HL-60 (cell line): ENCODE measurements at regions not wholly inside any gene's neighbourhood (a gene's known extent, or its start where the extent isn't known, plus 50 kb on each side); places are given as distances from the start of the nearest gene placed in this dataset.

Source experiments
- DNase-seq, 2 experiments: peaks; one replicate each; pipeline ENCODE4 v3.0.0-alpha.2; 2010 to 2020; ENCODE audit warnings: low read depth in 1 of 2, low spot score in 1 of 2
- H3K27ac ChIP-seq: fragments of 250-450 bp; sonication (Bioruptor Pico); replicated peaks from 2 replicates; pipeline ENCODE4 v1.5.1; 2020; ENCODE audit warnings: mild to moderate bottlenecking, moderate library complexity
- H3K27me3 ChIP-seq: fragments of 250-450 bp; sonication (Bioruptor Pico); 2 replicates; pipeline ENCODE4 v1.5.1; 2021; ENCODE audit warnings: mild to moderate bottlenecking, moderate library complexity; ENCODE audit not compliant: insufficient read depth, poor library complexity, severe bottlenecking
- H3K4me3 ChIP-seq: replicated peaks from 2 replicates; pipeline ENCODE4 v1.5.1; 2011; ENCODE audit warnings: mild to moderate bottlenecking, control low read depth, low read length; ENCODE audit not compliant: insufficient read depth
- GABPA ChIP-seq: IDR thresholded peaks from 2 replicates; pipeline ENCODE4 v1.6.1; 2012; ENCODE audit warnings: low read depth
- POLR2AphosphoS5 ChIP-seq: IDR thresholded peaks from 2 replicates; pipeline ENCODE4 v1.6.1; 2012; ENCODE audit warnings: low read depth
- SPI1 ChIP-seq: IDR thresholded peaks from 2 replicates; pipeline ENCODE4 v1.6.1; 2012; ENCODE audit warnings: low read depth, mild to moderate bottlenecking, borderline replicate concordance
- TF ChIP-seq, protein P1 (sequence below): IDR thresholded peaks from 2 replicates; pipeline ENCODE4 v1.6.1; 2012; ENCODE audit warnings: low read depth; ENCODE audit not compliant: insufficient replicate concordance
- TF ChIP-seq, protein P2 (sequence below): IDR thresholded peaks from one replicate; pipeline ENCODE4 v1.5.1; 2011; ENCODE audit warnings: low read length, control low read depth, inconsistent platforms; ENCODE audit not compliant: insufficient read depth

DNA sequence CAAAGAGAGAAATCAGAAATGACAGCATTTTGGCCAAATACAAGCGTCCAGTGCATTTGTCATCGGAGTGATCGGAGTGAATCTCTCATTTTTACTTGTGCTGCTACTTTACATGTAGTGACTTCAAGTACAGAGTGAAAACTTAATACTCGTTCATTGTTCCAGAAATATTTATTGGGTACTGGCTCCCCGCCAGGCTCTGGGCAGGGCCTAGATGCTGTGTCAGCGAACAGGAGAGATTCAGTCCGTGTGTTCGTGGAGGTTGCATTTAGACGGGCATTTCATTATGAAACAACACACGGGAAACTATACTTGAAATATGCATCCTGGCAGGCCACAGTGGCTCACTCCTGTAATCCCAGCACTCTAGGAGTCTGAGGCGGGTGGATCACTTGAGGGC is 727.2 kb upstream of the RBFOX1 start:
- Histone ChIP-seq H3K27ac (no peak overlapping the region), H3K27me3 (no peaks in the 10 kb centered on the region), H3K4me3 (no peak overlapping the region)
- DNase-seq = no peak
- TF ChIP-seq, protein P1, sequence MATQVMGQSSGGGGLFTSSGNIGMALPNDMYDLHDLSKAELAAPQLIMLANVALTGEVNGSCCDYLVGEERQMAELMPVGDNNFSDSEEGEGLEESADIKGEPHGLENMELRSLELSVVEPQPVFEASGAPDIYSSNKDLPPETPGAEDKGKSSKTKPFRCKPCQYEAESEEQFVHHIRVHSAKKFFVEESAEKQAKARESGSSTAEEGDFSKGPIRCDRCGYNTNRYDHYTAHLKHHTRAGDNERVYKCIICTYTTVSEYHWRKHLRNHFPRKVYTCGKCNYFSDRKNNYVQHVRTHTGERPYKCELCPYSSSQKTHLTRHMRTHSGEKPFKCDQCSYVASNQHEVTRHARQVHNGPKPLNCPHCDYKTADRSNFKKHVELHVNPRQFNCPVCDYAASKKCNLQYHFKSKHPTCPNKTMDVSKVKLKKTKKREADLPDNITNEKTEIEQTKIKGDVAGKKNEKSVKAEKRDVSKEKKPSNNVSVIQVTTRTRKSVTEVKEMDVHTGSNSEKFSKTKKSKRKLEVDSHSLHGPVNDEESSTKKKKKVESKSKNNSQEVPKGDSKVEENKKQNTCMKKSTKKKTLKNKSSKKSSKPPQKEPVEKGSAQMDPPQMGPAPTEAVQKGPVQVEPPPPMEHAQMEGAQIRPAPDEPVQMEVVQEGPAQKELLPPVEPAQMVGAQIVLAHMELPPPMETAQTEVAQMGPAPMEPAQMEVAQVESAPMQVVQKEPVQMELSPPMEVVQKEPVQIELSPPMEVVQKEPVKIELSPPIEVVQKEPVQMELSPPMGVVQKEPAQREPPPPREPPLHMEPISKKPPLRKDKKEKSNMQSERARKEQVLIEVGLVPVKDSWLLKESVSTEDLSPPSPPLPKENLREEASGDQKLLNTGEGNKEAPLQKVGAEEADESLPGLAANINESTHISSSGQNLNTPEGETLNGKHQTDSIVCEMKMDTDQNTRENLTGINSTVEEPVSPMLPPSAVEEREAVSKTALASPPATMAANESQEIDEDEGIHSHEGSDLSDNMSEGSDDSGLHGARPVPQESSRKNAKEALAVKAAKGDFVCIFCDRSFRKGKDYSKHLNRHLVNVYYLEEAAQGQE = no peak
- TF ChIP-seq, protein P2, sequence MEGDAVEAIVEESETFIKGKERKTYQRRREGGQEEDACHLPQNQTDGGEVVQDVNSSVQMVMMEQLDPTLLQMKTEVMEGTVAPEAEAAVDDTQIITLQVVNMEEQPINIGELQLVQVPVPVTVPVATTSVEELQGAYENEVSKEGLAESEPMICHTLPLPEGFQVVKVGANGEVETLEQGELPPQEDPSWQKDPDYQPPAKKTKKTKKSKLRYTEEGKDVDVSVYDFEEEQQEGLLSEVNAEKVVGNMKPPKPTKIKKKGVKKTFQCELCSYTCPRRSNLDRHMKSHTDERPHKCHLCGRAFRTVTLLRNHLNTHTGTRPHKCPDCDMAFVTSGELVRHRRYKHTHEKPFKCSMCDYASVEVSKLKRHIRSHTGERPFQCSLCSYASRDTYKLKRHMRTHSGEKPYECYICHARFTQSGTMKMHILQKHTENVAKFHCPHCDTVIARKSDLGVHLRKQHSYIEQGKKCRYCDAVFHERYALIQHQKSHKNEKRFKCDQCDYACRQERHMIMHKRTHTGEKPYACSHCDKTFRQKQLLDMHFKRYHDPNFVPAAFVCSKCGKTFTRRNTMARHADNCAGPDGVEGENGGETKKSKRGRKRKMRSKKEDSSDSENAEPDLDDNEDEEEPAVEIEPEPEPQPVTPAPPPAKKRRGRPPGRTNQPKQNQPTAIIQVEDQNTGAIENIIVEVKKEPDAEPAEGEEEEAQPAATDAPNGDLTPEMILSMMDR = no peak
- TF ChIP-seq GABPA (no peak), SPI1 (no peak), POLR2AphosphoS5 (no peak)

DNA sequence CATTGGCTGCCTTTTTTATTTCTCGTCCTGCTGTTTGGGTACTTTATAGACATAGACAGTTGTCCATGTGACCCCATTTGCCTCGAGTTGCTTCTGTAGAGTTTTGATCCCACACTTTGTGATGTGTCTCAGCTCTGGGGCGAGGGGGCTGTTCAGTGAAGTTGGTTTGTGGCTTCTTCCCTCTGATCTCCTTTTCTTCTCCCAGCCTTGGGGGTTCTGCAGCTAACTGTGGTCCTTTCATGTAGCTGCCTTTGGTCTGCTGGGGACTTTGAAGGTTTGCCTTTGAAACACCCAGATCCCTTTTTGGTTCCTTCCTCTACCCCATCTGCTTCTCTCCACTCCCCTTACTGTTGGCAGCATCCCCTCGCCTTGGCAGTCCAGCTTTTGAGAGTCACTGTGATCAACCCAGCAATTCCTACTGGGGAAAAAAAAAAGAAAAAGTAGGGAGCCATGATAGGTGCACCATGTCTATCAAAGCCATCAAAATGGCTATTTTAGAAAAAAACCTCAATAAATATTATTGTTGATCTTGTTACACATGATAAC is 728.8 kb upstream of the RBFOX1 start:
- Histone ChIP-seq H3K4me3 (no peak overlapping the region), H3K27me3 (no peaks in the 10 kb centered on the region), H3K27ac (no peak overlapping the region)
- TF ChIP-seq SPI1 (no peak), POLR2AphosphoS5 (no peak), GABPA (no peak)
- TF ChIP-seq, protein P1 = no peak
- TF ChIP-seq, protein P2 = no peak
- DNase-seq = no peak

DNA sequence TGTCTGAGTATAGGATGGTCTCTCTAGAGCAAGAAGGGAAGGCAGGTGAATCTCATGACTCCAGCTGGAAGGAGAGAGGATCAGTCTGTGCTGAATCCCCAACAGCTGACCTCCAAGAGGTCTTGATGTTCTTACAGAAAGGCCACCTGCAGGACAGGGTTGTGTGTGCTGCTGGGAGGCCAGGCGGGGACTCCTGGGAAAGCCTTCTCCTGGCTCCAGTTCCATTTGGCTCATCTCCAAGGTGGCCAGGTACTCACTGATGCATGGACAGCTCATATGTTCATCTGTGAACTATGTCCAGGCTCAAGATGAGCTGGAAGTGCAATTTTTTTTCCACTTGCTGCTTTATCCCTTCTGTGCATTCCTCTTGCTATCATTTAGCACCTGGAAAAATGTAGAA is 730.2 kb upstream of the RBFOX1 start:
- H3K4me3 ChIP-seq = no peak overlapping the region
- TF ChIP-seq, protein P1 = no peak
- TF ChIP-seq SPI1 (no peak), GABPA (no peak), POLR2AphosphoS5 (no peak)
- TF ChIP-seq, protein P2 = no peak
- DNase-seq = no peak
- no peak overlapping the region for H3K27ac ChIP-seq
- H3K27me3 ChIP-seq = no peaks in the 10 kb centered on the region
